CD4-positive, alpha-beta T cell treated with Interleukin-12 subunit alpha and Interleukin-12 subunit beta, for 1 hour (primary cell): ENCODE measurements at regions not wholly inside any gene's neighbourhood (a gene's known extent, or its start where the extent isn't known, plus 50 kb on each side); places are given as distances from the start of the nearest gene placed in this dataset.

Source experiments
- DNase-seq: peaks from one replicate; pipeline ENCODE4 v3.0.0-alpha.2; 2020

DNA sequence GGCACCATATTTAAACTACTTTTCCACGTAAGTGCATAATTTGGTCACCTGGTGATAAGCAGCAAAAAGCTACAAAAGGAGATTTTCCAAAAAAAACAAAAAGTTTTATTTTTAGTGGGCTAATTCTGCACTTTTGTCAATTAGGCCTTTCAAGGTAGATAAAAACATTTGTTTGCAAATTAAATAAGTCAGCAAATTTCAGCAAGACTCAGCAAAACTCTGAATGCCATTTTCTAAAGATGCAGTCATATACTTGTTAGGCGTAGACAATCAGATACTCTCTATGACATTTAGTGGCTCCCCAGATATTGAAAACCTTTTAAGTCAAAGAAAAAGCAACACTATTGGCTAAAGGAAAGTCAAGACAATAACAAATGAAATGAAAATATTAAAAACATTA, 400.2 kb upstream of the GOLIM4 start:
- DNase-seq: no peak

DNA sequence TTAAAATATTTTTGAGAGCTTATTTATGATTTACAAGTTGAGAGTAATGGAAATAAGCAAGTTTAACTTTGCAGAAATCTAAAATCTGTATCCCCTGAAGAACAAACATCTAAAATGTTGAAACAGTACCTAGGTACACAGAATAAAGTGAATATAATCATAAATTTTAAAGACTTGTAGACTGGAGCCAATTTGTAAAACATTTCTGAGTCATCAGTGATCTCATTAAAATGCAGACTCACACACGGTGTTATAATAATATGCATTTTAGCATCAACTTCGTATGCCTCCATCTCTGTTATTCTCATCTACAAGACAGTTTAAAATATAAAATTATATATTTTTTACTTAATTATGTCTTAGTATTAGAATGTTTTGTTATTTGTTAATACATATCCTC, 399.5 kb upstream of the GOLIM4 start:
- DNase-seq: no peak

DNA sequence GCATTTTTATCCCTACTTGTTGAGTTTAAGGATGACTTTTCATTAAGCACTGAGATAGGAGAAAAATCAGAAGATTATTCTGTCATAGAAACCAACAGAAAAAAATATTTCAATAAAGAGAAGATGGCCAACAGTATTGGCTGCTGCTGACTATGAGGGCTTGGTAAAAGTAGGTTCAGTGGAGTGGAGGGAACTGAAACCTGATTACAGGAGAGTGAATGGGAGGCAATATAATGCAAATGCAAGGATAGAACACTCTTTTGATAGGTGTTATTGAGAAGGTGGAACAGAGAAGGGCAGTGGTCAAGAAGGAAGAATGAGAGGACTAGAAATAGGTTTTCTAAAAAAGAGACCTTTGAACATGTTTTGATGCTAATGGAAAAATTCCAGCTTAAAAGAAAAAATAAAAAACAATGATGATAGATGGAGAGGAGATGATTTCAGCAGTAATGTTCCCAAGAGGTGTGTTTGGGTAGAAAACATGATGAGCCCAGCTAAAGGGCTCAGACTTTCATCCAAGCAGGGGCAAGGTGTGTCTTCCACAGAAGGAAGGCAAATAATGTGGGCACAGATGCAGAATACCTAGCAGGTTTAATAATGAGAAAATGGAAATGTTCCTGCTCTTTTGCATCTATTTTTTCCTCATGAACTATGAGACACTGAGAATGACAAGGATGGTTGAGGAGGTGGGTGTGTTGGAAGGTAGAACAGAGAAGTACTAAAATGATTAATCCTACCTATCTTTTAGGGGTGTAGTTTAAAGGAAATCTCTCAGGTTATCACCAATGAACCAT, 397.9 kb upstream of the GOLIM4 start:
- no peak for DNase-seq

DNA sequence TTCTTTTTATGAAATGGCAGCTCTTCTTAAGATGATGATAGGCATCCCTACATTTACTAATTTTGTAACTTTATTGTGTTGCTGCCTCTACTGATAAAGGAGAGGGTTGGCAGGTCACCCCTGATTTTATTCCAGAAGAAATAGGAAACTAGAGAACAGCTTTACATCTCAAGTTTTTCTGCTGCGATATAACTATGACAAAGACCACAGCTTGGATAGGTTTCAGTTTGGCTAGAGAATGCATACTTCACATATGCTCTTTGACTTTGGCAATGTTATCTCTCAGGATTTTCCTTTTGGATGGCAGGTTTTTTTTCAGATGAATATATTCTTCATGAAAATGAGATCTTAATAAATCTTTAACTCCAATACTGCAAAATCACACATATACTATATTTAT, 395.3 kb upstream of the GOLIM4 start:
- no peak for DNase-seq

DNA sequence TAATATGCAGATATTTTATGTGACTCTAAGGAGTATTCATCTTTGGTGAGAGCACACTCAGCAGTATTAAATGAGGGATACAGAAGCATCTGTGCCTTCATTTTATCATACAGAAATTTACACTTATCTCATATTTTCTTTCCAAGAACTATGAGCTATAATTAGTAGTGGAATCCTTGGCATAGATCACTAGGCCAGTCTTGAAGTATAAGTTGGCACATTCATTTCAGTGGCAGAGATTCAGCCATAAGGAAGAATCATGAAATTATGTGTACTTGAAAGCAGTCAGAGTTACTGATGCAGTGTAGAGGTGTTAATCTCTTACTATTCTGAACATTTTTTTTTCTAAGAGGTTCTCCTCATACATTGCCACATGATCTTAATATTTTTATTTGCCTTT, 393.6 kb upstream of the GOLIM4 start:
- DNase-seq: no peak

DNA sequence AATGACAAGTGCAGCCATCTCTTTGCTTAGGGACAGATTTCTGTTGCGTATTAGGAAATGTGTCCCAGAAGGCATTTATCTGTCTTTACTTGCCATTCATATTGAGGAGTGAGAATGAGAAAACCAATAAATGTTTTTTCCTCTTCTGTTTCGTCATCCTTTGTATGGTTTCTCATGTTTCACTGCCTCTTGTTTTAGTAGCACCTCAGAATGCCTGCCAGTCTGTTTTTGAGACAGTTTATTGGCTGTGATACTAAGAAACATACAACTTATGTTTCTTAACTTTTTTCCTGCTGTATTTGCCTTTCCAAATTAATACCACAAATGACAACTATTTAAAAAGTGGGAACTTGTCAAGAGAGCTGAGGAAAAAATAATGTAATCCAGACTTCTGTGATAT, 390.2 kb upstream of the GOLIM4 start:
- DNase-seq: no peak

DNA sequence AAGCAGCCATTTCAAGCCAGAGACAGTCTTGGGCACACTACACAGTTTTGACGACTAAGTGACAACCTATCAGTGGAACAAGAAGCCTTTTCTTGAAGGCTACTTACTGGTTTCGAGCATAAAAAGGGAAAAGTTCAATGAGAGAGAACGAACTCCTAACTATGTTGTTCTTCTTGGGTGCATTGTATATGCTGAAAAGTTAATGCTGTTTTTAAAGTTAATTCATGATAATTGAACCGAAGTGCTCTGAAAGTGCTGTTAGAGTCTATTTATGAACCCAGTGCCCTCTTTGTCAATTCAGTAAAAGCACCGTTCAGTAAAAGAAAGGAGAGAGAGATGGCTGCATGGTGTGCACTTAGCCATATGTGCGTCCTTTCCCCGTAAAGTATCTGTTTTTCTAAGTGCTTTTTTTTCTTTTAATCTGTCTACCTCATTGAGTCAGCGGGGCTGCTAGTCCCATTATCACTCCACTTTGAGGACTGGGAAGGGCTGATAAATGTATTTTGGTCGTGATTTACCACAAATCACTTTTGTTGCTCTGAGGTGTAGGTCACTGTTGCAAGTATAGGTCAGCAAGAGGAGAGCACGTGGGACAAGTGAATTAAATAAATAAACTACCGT, 380.7 kb upstream of the GOLIM4 start:
- no peak for DNase-seq

DNA sequence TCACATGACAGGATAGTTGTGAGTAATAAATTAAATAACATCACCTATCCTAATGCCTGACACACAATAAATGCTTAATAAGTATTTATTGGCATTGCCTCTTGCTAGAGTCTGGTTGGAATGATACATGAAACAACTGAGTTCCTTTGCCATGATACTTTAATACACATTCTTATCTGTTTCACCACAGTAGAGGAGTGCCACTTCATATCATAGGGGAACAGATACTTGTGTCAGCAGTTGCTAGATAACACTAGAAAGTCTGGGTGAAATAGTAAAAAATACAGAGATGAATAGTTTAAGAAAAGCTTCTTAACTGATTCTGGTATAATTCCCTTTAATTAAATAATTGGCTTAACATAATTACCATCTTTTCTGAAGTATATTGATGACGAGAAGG, 380.0 kb upstream of the GOLIM4 start:
- DNase-seq: no peak

DNA sequence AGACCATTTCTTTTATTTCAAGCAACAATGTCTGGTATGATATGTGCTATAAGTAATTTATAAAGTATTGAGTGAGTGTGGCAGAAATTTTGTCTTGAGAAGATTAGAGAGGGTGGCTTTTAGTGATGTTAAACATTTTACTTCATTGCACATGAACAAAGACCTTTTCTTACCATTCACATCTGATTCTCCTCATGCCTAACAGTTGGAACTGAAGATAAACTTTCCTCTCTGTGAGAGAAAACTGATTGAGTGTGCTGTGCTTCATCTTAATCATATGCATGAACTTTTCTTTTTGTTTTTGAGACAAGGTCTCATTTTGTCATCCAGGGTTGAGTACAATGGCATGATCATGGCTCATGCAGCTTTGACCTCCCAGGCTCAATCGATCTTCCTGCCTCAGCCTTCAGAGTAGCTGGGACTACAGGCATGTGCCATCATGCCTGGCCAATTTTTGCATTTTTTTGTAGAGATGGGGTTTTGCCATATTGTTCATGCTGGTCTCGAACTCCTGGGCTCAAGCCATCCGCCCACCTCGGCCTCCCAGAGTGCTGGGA, 377.7 kb upstream of the GOLIM4 start:
- no peak for DNase-seq

DNA sequence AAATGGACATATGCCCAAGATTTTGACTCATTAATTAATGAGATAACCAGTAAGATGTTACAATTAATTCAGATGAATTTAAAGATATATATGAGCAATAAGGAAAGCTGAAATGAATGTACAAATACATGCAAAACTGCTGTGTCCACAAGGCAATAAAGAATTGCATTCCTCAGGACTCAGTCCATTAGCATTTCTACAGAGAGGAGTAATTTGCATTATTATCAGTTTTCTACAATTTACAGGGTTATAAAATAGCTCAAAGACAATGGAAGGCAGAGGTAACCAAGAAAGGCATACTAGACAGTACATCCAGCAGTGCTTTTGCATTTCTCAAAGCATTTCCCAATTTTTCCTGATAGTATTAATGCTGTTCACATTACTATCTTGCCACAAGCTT, 377.1 kb upstream of the GOLIM4 start:
- no peak for DNase-seq

DNA sequence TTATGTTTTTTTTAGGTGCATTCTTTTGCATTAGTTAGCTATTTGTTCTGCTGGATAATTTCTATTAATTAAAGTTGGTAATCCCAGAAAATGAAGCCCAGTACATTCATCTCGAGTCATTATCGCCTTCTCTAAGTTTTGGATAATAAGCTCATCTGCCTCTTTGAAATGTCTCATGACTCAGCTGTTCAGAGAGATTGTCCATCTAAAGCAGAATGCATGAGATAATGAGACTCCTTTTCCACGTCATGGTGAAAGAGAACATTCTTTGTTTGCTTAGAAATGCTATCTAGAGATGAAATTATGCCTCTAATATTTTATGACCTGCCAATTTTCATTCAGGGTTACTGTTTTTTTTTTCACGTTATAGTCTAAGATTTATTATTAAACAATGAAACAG, 374.7 kb upstream of the GOLIM4 start:
- DNase-seq: no peak

DNA sequence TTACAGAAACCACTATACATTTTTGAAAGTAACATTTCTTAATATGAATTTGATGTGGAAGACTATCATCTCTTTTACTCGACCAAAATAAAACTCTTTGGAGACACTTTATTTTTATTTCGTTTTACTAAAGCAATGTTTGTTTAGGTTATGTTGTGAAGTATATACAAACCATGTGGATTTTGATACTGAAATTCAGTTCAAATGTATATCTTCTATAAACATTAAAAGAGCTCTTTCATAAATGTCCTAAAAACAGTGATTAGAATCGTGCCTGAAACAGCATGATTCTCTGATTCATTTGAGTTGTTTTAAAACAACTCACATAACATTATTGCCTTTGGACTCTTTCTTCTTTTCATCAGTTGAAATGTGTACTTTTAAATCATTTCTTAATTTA, 373.7 kb upstream of the GOLIM4 start:
- DNase-seq: no peak

DNA sequence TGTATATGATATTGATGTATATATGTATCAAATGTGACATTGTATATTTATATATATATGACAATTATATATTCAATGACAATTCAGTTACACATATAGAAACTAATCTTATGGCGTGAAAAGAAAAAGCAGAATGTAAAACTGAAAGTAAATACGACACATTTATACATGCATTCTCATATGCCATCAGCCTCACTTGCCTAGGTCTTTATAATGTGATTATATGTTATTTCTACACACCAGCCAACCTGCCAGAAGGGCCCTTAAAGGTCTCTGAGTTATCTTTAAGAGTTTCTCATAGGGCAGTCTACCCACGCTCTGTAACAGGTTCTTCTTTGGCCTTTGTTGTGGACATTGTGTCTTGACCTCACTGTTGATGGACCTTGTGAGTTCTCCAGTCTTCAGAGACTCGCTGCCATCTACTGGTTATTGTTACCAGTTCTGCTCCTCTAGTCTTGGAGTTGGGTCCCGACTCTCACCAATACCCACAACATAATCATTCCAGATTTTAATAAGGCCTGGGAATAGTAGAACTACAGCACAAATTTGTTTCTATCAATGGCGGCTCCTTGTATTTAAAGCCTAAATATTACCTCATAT, 371.5 kb upstream of the GOLIM4 start:
- DNase-seq: no peak

DNA sequence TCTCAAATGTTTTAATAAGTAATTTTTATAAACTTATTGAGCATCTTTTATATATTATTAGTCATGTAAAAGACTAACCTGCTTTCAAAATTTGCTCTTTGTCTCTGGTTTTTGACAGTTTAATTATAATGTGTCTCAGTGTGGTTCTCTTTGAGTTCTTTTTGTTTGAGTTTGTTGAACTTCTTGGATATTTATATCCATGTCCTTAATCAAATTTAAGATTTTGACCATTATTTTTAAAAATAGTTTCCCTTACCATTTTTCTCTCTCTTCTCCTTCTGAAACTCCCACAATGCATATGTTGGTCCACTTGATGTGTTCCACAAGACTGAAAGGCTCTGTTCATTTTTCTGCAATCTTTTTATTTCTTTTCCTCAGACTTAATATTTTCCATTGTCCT, 366.1 kb upstream of the GOLIM4 start:
- DNase-seq: no peak

DNA sequence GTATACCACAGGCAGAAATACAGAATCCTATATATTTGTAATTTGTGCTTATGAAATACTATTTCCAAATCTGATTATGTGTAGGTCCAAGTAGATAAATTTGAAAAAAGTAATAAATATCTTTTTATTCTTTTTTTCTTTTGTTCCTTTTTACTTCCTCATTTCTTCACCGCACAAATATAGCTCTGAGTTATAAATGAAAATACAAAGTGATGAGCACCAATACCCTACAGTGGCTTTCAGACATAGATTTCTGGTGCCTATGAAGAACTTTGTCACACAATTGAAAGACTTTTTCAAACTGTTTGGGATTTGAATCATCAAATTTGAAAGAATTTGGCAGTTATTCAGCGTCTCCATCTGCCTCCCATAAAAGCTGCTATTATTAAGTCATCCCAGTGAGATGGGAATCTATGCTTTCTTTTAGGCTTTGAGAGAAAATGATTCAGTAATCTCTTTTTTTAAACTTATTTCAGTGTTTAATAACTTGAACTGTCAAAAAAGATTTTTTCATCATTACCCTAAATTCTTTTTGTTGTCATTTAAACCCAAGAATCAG, 363.6 kb upstream of the GOLIM4 start:
- DNase-seq: no peak

DNA sequence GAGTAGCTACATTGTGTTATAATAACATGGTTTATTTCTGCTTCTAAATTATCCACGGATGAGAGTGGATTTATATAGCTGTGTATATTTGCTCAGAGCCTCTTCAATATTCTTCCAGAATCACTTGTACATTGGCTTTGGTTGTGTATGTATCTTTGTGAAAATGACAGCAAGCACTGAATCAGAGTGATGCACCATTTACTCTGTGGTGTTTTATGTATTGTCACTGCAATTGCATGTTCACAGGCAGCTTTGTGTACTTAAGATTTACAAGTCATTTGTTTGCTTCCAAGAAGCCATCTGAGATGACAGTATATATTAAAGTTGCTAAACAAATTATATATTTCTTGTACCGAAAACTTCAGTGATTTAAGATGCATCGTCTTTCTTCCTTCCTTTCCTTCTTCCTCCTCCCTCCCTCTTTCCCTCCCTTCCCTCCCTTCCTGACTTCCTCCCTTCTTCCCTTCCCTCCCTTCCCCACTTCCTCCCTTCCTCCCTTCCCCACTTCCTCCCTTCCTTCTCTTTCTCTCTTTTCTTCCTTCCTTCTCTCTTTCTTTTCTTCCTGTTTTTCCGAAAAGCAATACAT, 362.3 kb upstream of the GOLIM4 start:
- DNase-seq: no peak

DNA sequence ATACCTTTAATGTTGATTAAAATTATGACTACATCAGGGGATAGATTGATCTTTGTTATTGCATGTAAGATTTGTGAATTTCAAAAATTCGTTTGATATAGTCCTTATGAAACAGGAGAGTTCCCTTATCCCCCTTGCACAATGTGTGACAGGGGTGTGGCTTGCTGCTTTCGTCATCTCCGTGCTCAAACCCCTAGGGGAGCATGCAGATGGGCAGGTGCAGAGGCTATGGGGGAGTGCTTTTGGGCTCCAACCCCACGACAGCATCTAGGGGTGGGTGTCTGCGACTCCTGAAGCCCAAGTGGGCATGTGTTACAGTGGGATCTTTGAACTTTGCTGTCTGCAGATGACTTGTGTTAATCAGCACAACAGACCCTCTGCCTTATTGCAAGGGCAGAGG, 360.1 kb upstream of the GOLIM4 start:
- no peak for DNase-seq

DNA sequence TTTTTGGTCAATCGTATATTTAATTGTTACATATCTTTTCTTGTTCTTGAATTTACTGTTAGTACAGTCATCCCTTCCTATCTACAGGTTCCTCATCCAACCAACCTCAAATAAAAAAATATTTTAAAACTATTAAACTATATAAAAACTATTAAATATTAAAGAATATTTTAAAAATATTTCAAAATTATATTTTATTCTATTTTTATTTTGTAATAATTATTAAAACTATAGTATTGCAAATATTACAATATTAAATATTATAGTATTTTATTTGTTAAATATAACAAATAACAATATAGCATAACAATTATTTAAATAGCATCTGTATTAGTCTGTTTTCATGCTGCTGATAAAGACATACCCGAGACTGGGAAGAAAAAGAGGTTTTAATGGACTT, 357.9 kb upstream of the GOLIM4 start:
- DNase-seq: no peak

DNA sequence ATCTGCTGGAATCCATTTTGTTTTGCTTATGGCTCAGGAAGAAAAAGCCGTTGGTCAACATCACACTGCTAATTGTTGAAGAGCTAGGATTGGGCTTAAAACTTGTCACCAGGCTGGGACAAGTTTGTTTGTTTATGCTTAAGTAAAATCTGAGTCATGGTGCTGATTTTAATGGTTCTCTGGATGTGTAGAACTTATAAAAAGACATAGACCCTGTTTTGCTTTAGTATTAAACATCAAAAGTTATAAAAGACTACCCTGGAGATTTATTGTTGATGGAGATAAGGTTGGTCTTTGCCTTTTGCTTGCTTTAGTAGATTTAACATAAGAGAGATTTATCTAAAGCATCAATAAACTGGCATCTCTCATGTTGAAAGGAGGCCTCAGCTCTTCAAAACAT, 348.2 kb upstream of the GOLIM4 start:
- no peak for DNase-seq

DNA sequence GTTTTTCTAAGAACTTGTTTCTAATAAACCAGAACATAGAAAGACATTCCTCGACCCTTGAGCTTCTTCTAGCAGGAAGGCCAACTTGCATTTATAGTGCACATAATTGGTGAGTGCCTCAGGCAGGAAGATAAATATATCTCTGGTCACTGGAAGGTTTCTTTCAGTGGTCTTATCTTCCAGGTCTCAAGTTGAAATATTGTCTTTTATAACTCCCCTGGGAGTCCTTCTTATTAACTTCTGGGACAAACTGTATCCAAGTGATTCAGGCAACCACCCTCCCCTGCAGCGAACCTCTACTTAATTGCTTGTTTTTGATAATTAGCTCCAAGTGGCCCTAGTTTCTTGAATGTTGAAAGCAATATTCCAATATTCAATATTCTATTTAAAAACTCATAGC, 346.8 kb upstream of the GOLIM4 start:
- DNase-seq: no peak

DNA sequence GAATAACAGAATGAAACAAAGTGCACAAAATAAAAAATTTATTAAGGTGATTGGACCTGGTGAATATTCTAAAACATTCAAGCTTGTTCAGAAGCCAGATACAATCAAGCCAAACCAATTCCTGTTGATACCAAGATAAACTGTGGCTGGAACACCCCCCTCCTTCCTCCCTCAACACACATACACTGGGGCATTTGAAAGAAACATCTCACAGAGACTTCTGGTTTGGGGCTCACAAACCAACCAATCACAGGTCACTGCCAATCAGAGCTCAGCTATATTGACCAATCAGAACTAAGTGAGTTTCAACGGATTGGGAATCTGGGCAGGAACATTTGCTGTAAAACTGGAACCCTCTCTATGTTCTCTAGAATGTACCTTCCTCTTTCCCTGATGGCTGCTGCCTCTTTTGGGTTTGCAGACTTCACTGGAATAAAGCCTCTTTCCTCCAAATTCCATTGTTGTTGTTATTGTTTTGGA, 340.6 kb upstream of the GOLIM4 start:
- no peak for DNase-seq

DNA sequence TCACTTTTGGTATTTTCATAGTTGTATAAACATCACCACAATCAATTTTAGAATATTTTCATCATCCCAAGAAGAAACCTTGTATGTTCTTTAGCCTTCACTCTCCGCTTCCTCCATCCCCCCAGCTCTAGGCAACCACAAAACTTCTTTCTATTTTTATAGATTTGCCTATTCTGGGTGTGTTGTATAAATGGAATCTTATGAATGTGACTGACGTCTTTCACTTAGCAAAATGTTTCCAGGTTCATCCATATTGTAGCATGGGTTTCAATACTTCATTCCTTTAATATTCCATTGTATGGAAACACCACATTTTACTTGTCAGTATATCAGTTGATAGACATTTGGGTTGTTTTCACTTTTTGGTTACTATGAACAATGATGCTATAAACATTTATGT, 335.8 kb upstream of the GOLIM4 start:
- DNase-seq: no peak

DNA sequence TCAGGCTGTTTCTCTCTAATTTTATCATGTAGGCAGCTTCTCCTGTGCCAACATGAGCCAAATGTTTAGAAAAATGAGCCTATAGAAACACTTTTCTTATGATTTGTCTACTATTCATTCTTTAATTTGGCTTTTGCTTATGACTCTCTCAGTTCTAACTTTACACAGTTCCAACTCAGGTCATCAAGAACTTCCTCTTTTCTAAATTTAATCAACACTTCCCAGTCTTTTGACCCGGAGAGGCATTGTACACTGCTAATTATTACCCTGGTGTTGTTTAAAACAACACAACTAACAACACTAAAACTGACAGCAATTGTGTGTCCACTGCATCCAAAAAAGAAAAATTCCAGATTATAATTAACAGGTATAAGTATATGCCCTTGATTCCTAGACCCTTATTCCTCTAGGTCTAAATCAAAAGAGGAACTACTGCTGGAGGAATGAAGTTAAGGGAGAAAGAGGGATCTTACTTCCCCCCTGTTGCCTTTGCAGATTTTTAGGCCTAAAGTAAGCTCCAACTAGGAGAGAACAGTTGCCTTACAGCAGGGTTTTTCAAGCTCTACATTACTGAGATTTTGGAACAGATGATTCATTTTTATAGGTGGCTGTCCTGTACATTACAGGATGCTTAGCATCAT, 332.2 kb upstream of the GOLIM4 start:
- no peak for DNase-seq
